Mesenteric fat pad (tissue), 1 donor: ENCODE measurements at regions not wholly inside any gene's neighbourhood (a gene's known extent, or its start where the extent isn't known, plus 50 kb on each side); places are given as distances from the start of the nearest gene placed in this dataset.

ENCODE experiments used
- DNase-seq: peaks from one replicate; pipeline ENCODE4 v3.0.0-alpha.2; 2020; ENCODE audit warnings: low spot score
- donor health status: DM: yes; HTN: yes; CAD: no.

GRCh38 chr13:108156749-108157148, 58.6 kb downstream of the LIG4 start:
- no peak for DNase-seq

- DNase-seq, result no peak
Observed at GRCh38 chr13:108155185-108156106, 59.9 kb downstream of the LIG4 start.

- DNase-seq, result no peak
Observed at GRCh38 chr13:108154421-108154858, 60.9 kb downstream of the LIG4 start.

- DNase-seq, result no peak
Observed at GRCh38 chr13:108146642-108147041, 68.7 kb downstream of the LIG4 start.

GRCh38 chr13:108142702-108143436, 72.5 kb downstream of the LIG4 start:
- no peak for DNase-seq

- no peak for DNase-seq
Observed at GRCh38 chr13:108137176-108137575, 78.2 kb downstream of the LIG4 start.

GRCh38 chr13:108127406-108127805, 87.9 kb downstream of the LIG4 start:
- DNase-seq, result no peak

- no peak for DNase-seq
Observed at GRCh38 chr13:108126056-108126455, 89.3 kb downstream of the LIG4 start.

- no peak for DNase-seq
Observed at GRCh38 chr13:108121406-108121805, 93.9 kb downstream of the LIG4 start.

- no peak for DNase-seq
Observed at GRCh38 chr13:108120856-108121255, 94.5 kb downstream of the LIG4 start.

GRCh38 chr13:108120302-108120701, 95.0 kb downstream of the LIG4 start:
- no peak for DNase-seq

- DNase-seq, result no peak
Observed at GRCh38 chr13:108115738-108116137, 99.6 kb downstream of the LIG4 start.

- DNase-seq, result no peak
Observed at GRCh38 chr13:108113407-108113806, 101.9 kb downstream of the LIG4 start.

GRCh38 chr13:108104736-108105135, 110.6 kb downstream of the LIG4 start:
- no peak for DNase-seq

GRCh38 chr13:108102771-108103170, 112.6 kb downstream of the LIG4 start:
- no peak for DNase-seq

GRCh38 chr13:108096301-108096915, 118.9 kb downstream of the LIG4 start:
- no peak for DNase-seq

GRCh38 chr13:108095036-108095435, 120.3 kb downstream of the LIG4 start:
- DNase-seq, result no peak

GRCh38 chr13:108093616-108094015, 121.7 kb downstream of the LIG4 start:
- no peak for DNase-seq

GRCh38 chr13:108087810-108088209, 127.5 kb downstream of the LIG4 start:
- no peak for DNase-seq

- DNase-seq, result no peak
Observed at GRCh38 chr13:108086678-108087077, 128.7 kb downstream of the LIG4 start.

GRCh38 chr13:108084840-108085239, 130.5 kb downstream of the LIG4 start:
- DNase-seq, result no peak

GRCh38 chr13:108083056-108083455, 132.3 kb downstream of the LIG4 start:
- no peak for DNase-seq
